OCI-LY7 (cell line): ENCODE measurements at regions not wholly inside any gene's neighbourhood (a gene's known extent, or its start where the extent isn't known, plus 50 kb on each side); places are given as distances from the start of the nearest gene placed in this dataset.

ENCODE experiments used
- EZH2phosphoT487 ChIP-seq: fragments of 200-600 bp; sonication (generic); IDR thresholded peaks from 2 replicates; pipeline ENCODE4 v1.6.1; 2018; ENCODE audit warnings: low read depth, borderline replicate concordance, mild to moderate bottlenecking, mixed run types, antibody characterized with exemption, low read length, moderate library complexity, mixed read lengths
- TF ChIP-seq, protein P1 (sequence below): fragments of 200-600 bp; sonication (generic); conservative IDR thresholded peaks from 2 replicates; pipeline ENCODE4 v1.5.1; 2014; ENCODE audit warnings: mild to moderate bottlenecking, antibody characterized with exemption, low read length, moderate library complexity, mixed read lengths

GRCh38 chr20:51287628-51288413, 254.7 kb downstream of the NFATC2 start:
- TF ChIP-seq, protein P1, sequence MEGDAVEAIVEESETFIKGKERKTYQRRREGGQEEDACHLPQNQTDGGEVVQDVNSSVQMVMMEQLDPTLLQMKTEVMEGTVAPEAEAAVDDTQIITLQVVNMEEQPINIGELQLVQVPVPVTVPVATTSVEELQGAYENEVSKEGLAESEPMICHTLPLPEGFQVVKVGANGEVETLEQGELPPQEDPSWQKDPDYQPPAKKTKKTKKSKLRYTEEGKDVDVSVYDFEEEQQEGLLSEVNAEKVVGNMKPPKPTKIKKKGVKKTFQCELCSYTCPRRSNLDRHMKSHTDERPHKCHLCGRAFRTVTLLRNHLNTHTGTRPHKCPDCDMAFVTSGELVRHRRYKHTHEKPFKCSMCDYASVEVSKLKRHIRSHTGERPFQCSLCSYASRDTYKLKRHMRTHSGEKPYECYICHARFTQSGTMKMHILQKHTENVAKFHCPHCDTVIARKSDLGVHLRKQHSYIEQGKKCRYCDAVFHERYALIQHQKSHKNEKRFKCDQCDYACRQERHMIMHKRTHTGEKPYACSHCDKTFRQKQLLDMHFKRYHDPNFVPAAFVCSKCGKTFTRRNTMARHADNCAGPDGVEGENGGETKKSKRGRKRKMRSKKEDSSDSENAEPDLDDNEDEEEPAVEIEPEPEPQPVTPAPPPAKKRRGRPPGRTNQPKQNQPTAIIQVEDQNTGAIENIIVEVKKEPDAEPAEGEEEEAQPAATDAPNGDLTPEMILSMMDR = no peak
- no peak for TF ChIP-seq EZH2phosphoT487
